ENCODE measurements at regions not wholly inside any gene's neighbourhood (a gene's known extent, or its start where the extent isn't known, plus 50 kb on each side); places are given as distances from the start of the nearest gene placed in this dataset.

GRCh38 chr11:131033151-131033651, 116.9 kb upstream of the SNX19 start:
- FAIRE-seq (no peak), DNase-seq (ENCODE audit: insufficient read length, low spot score) (no peak)
- no peak for TF ChIP-seq CTCF (IDR thresholded peaks at IDR 0.05; ENCODE audit: insufficient read depth, missing control alignments)

- TF ChIP-seq CTCF (IDR thresholded peaks at IDR 0.05; ENCODE audit: insufficient read depth, missing control alignments) = no peak
- DNase-seq (ENCODE audit: insufficient read length, low spot score) (no peak), FAIRE-seq (no peak)
These were observed 120.2 kb upstream of the SNX19 start for GRCh38 chr11:131036514-131036913.

- TF ChIP-seq CTCF (IDR thresholded peaks at IDR 0.05; ENCODE audit: insufficient read depth, missing control alignments) = peak; percentile 36
These were observed 121.6 kb upstream of the SNX19 start for GRCh38 chr11:131037873-131038272.

GRCh38 chr11:131038597-131038996, 122.3 kb upstream of the SNX19 start:
- TF ChIP-seq CTCF (IDR thresholded peaks at IDR 0.05; ENCODE audit: insufficient read depth, missing control alignments) = peak; percentile 41
- DNase-seq (ENCODE audit: insufficient read length, low spot score) (no peak), FAIRE-seq (no peak)

More at GRCh38 chr11:131037873-131038272, 121.6 kb upstream of the SNX19 start:
- DNase-seq (ENCODE audit: insufficient read length, low spot score) (no peak), FAIRE-seq (no peak)

- TF ChIP-seq CTCF (IDR thresholded peaks at IDR 0.05; ENCODE audit: insufficient read depth, missing control alignments) = no peak
- DNase-seq (ENCODE audit: insufficient read length, low spot score) = no peak
- no peak for FAIRE-seq
These were observed 125.2 kb upstream of the SNX19 start for GRCh38 chr11:131041331-131042040.

GRCh38 chr11:131042041-131042390, 125.7 kb upstream of the SNX19 start:
- TF ChIP-seq CTCF (IDR thresholded peaks at IDR 0.05; ENCODE audit: insufficient read depth, missing control alignments) = no peak
- FAIRE-seq (no peak), DNase-seq (ENCODE audit: insufficient read length, low spot score) (no peak)

GRCh38 chr11:131043251-131043650, 127.0 kb upstream of the SNX19 start:
- TF ChIP-seq CTCF (IDR thresholded peaks at IDR 0.05; ENCODE audit: insufficient read depth, missing control alignments) = no peak
- FAIRE-seq (no peak), DNase-seq (ENCODE audit: insufficient read length, low spot score) (no peak)

Measured in D721Med (cell line).